ENCODE measurements at regions not wholly inside any gene's neighbourhood (a gene's known extent, or its start where the extent isn't known, plus 50 kb on each side); places are given as distances from the start of the nearest gene placed in this dataset.

GRCh38 chr10:89921403-89921802 is 220.0 kb downstream of the KIF20B start:
- TF ChIP-seq, protein P1, sequence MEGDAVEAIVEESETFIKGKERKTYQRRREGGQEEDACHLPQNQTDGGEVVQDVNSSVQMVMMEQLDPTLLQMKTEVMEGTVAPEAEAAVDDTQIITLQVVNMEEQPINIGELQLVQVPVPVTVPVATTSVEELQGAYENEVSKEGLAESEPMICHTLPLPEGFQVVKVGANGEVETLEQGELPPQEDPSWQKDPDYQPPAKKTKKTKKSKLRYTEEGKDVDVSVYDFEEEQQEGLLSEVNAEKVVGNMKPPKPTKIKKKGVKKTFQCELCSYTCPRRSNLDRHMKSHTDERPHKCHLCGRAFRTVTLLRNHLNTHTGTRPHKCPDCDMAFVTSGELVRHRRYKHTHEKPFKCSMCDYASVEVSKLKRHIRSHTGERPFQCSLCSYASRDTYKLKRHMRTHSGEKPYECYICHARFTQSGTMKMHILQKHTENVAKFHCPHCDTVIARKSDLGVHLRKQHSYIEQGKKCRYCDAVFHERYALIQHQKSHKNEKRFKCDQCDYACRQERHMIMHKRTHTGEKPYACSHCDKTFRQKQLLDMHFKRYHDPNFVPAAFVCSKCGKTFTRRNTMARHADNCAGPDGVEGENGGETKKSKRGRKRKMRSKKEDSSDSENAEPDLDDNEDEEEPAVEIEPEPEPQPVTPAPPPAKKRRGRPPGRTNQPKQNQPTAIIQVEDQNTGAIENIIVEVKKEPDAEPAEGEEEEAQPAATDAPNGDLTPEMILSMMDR (IDR thresholded peaks at IDR 0.05; ENCODE audit: insufficient read depth, low read depth, low read length) = no peak
- no peak for TF ChIP-seq EZH2 (IDR thresholded peaks at IDR 0.05; ENCODE audit: insufficient read depth, low read length)
